OCI-LY7 (cell line): ENCODE measurements at regions not wholly inside any gene's neighbourhood (a gene's known extent, or its start where the extent isn't known, plus 50 kb on each side); places are given as distances from the start of the nearest gene placed in this dataset.

Experiments
- EZH2phosphoT487 ChIP-seq: fragments of 200-600 bp; sonication (generic); IDR thresholded peaks from 2 replicates; pipeline ENCODE4 v1.6.1; 2018; ENCODE audit warnings: low read depth, borderline replicate concordance, mild to moderate bottlenecking, mixed run types, antibody characterized with exemption, low read length, moderate library complexity, mixed read lengths
- TF ChIP-seq, protein P1 (sequence below): fragments of 200-600 bp; sonication (generic); conservative IDR thresholded peaks from 2 replicates; pipeline ENCODE4 v1.5.1; 2014; ENCODE audit warnings: mild to moderate bottlenecking, antibody characterized with exemption, low read length, moderate library complexity, mixed read lengths

DNA sequence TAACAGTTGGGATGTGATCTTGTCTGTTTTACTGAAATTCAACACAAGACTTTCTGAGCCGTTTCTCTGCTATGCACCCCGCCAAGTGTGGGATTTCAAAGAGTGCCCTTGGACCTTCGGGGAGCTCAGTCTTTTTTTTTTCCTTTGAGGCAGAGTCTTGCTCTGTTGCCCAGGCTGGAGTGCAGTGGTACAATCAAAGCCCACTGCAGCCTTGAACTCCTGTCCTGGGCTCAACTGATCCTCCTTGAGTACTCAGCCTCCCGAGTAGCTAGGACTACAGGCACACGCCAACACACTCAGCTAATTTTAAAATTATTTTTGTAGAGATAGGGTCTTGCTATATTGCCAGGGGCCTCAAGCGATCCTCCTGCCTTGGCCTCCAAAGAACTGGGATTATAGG is 162.9 kb downstream of the BAMBI start:
- TF ChIP-seq EZH2phosphoT487 = no peak
- TF ChIP-seq, protein P1, sequence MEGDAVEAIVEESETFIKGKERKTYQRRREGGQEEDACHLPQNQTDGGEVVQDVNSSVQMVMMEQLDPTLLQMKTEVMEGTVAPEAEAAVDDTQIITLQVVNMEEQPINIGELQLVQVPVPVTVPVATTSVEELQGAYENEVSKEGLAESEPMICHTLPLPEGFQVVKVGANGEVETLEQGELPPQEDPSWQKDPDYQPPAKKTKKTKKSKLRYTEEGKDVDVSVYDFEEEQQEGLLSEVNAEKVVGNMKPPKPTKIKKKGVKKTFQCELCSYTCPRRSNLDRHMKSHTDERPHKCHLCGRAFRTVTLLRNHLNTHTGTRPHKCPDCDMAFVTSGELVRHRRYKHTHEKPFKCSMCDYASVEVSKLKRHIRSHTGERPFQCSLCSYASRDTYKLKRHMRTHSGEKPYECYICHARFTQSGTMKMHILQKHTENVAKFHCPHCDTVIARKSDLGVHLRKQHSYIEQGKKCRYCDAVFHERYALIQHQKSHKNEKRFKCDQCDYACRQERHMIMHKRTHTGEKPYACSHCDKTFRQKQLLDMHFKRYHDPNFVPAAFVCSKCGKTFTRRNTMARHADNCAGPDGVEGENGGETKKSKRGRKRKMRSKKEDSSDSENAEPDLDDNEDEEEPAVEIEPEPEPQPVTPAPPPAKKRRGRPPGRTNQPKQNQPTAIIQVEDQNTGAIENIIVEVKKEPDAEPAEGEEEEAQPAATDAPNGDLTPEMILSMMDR = no peak
